ENCODE measurements at regions not wholly inside any gene's neighbourhood (a gene's known extent, or its start where the extent isn't known, plus 50 kb on each side); places are given as distances from the start of the nearest gene placed in this dataset.

DNA sequence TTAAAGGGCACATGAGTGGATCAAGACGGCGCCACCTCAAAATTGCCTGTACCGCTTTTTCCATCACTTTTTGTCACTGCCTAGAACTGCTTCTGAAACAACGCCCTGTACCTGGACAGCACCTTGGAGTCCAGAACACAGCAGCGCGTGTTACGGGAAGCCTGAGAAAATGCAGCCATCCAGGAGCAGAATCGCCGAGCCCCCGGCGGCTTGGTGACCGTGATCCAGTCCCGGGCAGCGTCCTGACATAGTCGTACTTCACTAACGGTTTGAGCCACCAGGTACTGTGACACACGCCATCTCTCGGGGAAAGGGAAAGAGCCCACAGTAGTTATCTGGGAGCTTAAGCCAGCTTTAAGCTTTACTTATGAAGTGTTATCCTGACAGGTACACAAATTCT, 168.9 kb upstream of the SALL3 start:
- BruUV-seq (replicated peaks) = no TSS peak
- no peak overlapping the region for H3K4me3 ChIP-seq (ENCODE audit: low read depth, low read length, poor library complexity, severe bottlenecking)
- no peak for DNase-seq (ENCODE audit: low spot score)
- intact Hi-C loops (cut with micrococcal nuclease; ENCODE audit: unreplicated experiment) = no loop called here
- CTCF ChIA-PET = no interaction called here
- TF ChIP-seq, protein P1, sequence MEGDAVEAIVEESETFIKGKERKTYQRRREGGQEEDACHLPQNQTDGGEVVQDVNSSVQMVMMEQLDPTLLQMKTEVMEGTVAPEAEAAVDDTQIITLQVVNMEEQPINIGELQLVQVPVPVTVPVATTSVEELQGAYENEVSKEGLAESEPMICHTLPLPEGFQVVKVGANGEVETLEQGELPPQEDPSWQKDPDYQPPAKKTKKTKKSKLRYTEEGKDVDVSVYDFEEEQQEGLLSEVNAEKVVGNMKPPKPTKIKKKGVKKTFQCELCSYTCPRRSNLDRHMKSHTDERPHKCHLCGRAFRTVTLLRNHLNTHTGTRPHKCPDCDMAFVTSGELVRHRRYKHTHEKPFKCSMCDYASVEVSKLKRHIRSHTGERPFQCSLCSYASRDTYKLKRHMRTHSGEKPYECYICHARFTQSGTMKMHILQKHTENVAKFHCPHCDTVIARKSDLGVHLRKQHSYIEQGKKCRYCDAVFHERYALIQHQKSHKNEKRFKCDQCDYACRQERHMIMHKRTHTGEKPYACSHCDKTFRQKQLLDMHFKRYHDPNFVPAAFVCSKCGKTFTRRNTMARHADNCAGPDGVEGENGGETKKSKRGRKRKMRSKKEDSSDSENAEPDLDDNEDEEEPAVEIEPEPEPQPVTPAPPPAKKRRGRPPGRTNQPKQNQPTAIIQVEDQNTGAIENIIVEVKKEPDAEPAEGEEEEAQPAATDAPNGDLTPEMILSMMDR (conservative IDR thresholded peaks at IDR 0.05; ENCODE audit: low read depth, low read length) = no peak
- no peak for TF ChIP-seq EZH2 (IDR thresholded peaks at IDR 0.05; ENCODE audit: borderline replicate concordance, low read depth, low read length, poor library complexity, severe bottlenecking)
- H3K9me3 ChIP-seq (ENCODE audit: low read depth, low read length, poor library complexity, severe bottlenecking) = no peaks in the 10 kb centered on the region
- no peak overlapping the region for H3K27ac ChIP-seq (ENCODE audit: low read depth, low read length, poor library complexity, severe bottlenecking)
- no peaks in the 10 kb centered on the region for H3K36me3 ChIP-seq (ENCODE audit: insufficient read depth, low read length, poor library complexity, severe bottlenecking)
- no peaks in the 10 kb centered on the region for H3K4me1 ChIP-seq (ENCODE audit: insufficient read depth, low read length, poor library complexity, severe bottlenecking)
- POLR2A ChIA-PET (ENCODE audit: low non-redundant PET) = no interaction called here
- peaks cover 28% of the 10 kb centered on the region for H3K27me3 ChIP-seq (replicated peaks; ENCODE audit: insufficient read depth, low read depth, low read length, poor library complexity)

DNA sequence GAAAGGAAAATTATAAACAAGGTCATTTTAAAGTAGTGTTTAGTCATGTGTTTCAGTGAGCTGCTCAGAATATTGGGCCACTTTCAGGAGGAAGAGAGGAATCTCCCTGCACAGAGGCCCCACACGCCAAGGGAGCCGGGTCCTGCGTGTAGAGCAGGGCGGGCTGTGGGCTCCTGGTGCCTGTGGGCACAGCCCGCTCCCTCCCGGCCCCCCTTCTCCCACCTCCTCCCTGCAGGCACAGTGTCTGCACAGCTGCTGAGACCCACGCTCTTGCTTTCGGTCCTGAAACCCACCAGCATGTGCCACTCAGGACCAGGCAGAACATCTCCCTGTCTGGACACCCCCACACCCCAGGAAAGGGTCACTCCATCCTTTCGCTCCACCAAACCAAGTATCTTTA, 167.6 kb upstream of the SALL3 start:
- ChIA-PET POLR2A (ENCODE audit: low non-redundant PET) (no interaction called here), CTCF (no interaction called here)
- intact Hi-C loops (cut with micrococcal nuclease; ENCODE audit: unreplicated experiment) = no loop called here
- Histone ChIP-seq H3K9me3 (ENCODE audit: low read depth, low read length, poor library complexity, severe bottlenecking) (no peaks in the 10 kb centered on the region), H3K36me3 (ENCODE audit: insufficient read depth, low read length, poor library complexity, severe bottlenecking) (no peaks in the 10 kb centered on the region), H3K4me1 (ENCODE audit: insufficient read depth, low read length, poor library complexity, severe bottlenecking) (no peaks in the 10 kb centered on the region), H3K27me3 (replicated peaks; ENCODE audit: insufficient read depth, low read depth, low read length, poor library complexity) (peaks cover 31% of the 10 kb centered on the region), H3K4me3 (ENCODE audit: low read depth, low read length, poor library complexity, severe bottlenecking) (no peak overlapping the region), H3K27ac (ENCODE audit: low read depth, low read length, poor library complexity, severe bottlenecking) (no peak overlapping the region)
- TF ChIP-seq, protein P1 (conservative IDR thresholded peaks at IDR 0.05; ENCODE audit: low read depth, low read length) = no peak
- no peak for TF ChIP-seq EZH2 (IDR thresholded peaks at IDR 0.05; ENCODE audit: borderline replicate concordance, low read depth, low read length, poor library complexity, severe bottlenecking)
- BruUV-seq (replicated peaks) = no TSS peak
- DNase-seq (ENCODE audit: low spot score) = no peak

DNA sequence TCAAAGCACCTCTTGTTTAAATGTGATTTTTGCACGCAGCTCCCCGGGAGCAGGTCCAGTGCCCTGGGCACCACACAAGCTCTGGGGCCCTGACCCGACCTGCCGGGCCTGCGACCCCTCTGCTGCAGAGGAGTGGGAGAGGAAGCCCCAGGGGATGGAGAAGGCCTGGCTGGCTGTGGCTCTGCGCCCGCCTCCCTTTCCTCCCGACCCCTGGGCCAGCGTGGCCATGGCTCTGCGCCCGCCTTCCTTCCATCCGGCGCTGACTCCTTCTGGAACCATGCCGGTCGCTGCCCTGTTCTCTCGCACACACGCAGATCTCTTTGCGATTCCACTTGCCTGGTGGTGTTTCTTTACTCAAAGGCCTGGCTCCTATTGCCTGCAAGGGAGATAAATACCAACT, 166.5 kb upstream of the SALL3 start:
- BruUV-seq (replicated peaks) = no TSS peak
- no peaks in the 10 kb centered on the region for H3K4me1 ChIP-seq (ENCODE audit: insufficient read depth, low read length, poor library complexity, severe bottlenecking)
- H3K27ac ChIP-seq (ENCODE audit: low read depth, low read length, poor library complexity, severe bottlenecking) = no peak overlapping the region
- CTCF ChIA-PET = no interaction called here
- no peak overlapping the region for H3K4me3 ChIP-seq (ENCODE audit: low read depth, low read length, poor library complexity, severe bottlenecking)
- no peaks in the 10 kb centered on the region for H3K36me3 ChIP-seq (ENCODE audit: insufficient read depth, low read length, poor library complexity, severe bottlenecking)
- POLR2A ChIA-PET (ENCODE audit: low non-redundant PET) = no interaction called here
- intact Hi-C loops (cut with micrococcal nuclease; ENCODE audit: unreplicated experiment) = no loop called here
- no peaks in the 10 kb centered on the region for H3K9me3 ChIP-seq (ENCODE audit: low read depth, low read length, poor library complexity, severe bottlenecking)
- peaks cover 31% of the 10 kb centered on the region for H3K27me3 ChIP-seq (replicated peaks; ENCODE audit: insufficient read depth, low read depth, low read length, poor library complexity)
- no peak for TF ChIP-seq EZH2 (IDR thresholded peaks at IDR 0.05; ENCODE audit: borderline replicate concordance, low read depth, low read length, poor library complexity, severe bottlenecking)
- DNase-seq (ENCODE audit: low spot score) = no peak

DNA sequence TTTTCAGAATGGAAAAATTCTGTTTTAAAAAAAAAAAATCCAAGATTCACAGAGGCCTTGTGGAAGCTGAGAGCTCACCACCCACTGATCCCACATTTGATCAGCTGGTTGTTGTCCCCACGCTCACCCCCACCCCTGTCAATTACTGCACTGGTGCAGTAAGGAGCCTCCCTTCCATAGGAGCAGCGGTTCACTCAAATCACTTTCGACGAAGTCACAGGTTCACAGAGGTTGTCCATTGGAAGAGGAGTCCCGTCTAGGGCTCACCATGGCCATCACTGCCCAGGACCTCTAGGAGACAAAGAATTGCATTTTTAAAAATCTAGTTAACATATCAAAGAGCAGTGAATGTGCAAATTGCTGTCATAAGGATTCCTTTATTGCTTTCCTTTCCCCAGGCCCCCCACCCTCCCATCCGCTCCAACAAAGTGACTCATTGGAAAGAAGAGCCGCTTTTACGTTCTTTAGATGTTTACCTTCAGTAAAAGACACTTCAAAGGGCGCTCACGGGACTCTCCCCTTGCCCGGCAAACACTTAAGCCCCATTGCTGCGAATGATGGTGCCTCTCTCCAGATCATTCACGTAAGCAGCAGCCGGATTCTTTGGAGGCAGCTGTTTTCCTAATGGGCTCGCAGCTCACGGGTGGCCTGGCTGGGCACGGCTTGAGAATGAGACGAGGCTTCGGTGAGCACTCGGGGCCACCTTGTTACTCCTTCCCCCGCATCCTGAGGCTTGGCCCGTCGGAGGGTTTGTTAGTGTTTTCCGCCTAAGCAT, 165.5 kb upstream of the SALL3 start:
- ChIA-PET CTCF (no interaction called here), POLR2A (ENCODE audit: low non-redundant PET) (no interaction called here)
- Histone ChIP-seq H3K9me3 (ENCODE audit: low read depth, low read length, poor library complexity, severe bottlenecking) (no peaks in the 10 kb centered on the region), H3K4me3 (ENCODE audit: low read depth, low read length, poor library complexity, severe bottlenecking) (no peak overlapping the region), H3K36me3 (ENCODE audit: insufficient read depth, low read length, poor library complexity, severe bottlenecking) (no peaks in the 10 kb centered on the region), H3K4me1 (ENCODE audit: insufficient read depth, low read length, poor library complexity, severe bottlenecking) (no peaks in the 10 kb centered on the region), H3K27ac (ENCODE audit: low read depth, low read length, poor library complexity, severe bottlenecking) (no peak overlapping the region), H3K27me3 (replicated peaks; ENCODE audit: insufficient read depth, low read depth, low read length, poor library complexity) (peaks cover 31% of the 10 kb centered on the region)
- TF ChIP-seq EZH2 (IDR thresholded peaks at IDR 0.05; ENCODE audit: borderline replicate concordance, low read depth, low read length, poor library complexity, severe bottlenecking) = no peak
- TF ChIP-seq, protein P1 (conservative IDR thresholded peaks at IDR 0.05; ENCODE audit: low read depth, low read length) = no peak
- no TSS peak for BruUV-seq (replicated peaks)
- DNase-seq (ENCODE audit: low spot score) = no peak
- intact Hi-C loops (cut with micrococcal nuclease; ENCODE audit: unreplicated experiment) = no loop called here
